HepG2 (cell line): ENCODE measurements at regions not wholly inside any gene's neighbourhood (a gene's known extent, or its start where the extent isn't known, plus 50 kb on each side); places are given as distances from the start of the nearest gene placed in this dataset.

Experiments used
- ATAC-seq: fragments of 200-7000 bp; cut with Tn5 transposase; 3 replicates; pipeline ENCODE4 v1.9.1; 2020; ENCODE audit warnings: mild to moderate bottlenecking, moderate library complexity
- BruUV-seq: library from RNA; stranded (reverse); fragments of 400-500 nt; replicated peaks from 2 replicates; lab custom pipeline; 2021; lab: Mats Ljungman, UMichigan
- CTCF ChIA-PET: fragments of 300-600 bp; formaldehyde crosslinking; extraction: SDS; loops from one replicate; lab custom pipeline; 2021; ENCODE audit warnings: low total read pairs, inconsistent platforms, low intra/inter-chr PET ratio; lab: Yijun Ruan, JAX
- POLR2A ChIA-PET: fragments of 350-600 bp; sonication (Branson Sonifier 250); formaldehyde crosslinking; loops from one replicate; lab custom pipeline; 2020; ENCODE audit warnings: antibody characterized with exemption, inconsistent platforms; lab: Yijun Ruan, JAX
- DNase-seq: peaks from one replicate; pipeline ENCODE4 v3.0.0-alpha.2; 2015; ENCODE audit warnings: low spot score
- FAIRE-seq: peaks from 3 replicates; lab custom pipeline; 2011; peaks lifted over from hg19 to GRCh38; lab: Jason Lieb, UNC
- H2AFZ ChIP-seq: one replicate; pipeline ENCODE4 v1.6.1; 2011; ENCODE audit warnings: low read length, inconsistent platforms
- H3K27ac ChIP-seq: fragments of 300-600 bp; 3 replicates; pipeline ENCODE4 v1.8.0; 2011; ENCODE audit warnings: mixed run types, mild to moderate bottlenecking, mixed read lengths, low read length, inconsistent platforms; ENCODE audit not compliant: insufficient read depth; ENCODE audit errors: extremely low read length
- H3K27me3 ChIP-seq, 2 experiments: fragments of 200-600 bp in 1 of 2; 2 replicates in 1 of 2; 3 replicates in 1 of 2; pipeline versions ENCODE4 v1.6.0 to v1.8.0; 2011; ENCODE audit warnings: low read length in 2 of 2, mild to moderate bottlenecking in 2 of 2, moderate library complexity in 2 of 2, inconsistent platforms in 1 of 2; ENCODE audit not compliant: insufficient read depth in 2 of 2, control insufficient read depth in 1 of 2
- H3K36me3 ChIP-seq, 2 experiments: fragments of 200-600 bp in 1 of 2; replicated peaks in 1 of 2; 2 replicates in 1 of 2; 3 replicates in 1 of 2; pipeline versions ENCODE4 v1.5.1 to v1.8.0; 2011; ENCODE audit warnings: low read length in 2 of 2, inconsistent platforms in 1 of 2; ENCODE audit not compliant: insufficient read depth in 2 of 2, control insufficient read depth in 1 of 2
- H3K4me1 ChIP-seq: 2 replicates; pipeline ENCODE4 v1.5.1; 2012; ENCODE audit warnings: low read length, inconsistent platforms; ENCODE audit not compliant: insufficient read depth
- H3K4me2 ChIP-seq: 2 replicates; pipeline ENCODE4 v1.6.0; 2011; ENCODE audit warnings: low read depth, low read length, inconsistent platforms
- H3K4me3 ChIP-seq, 3 experiments: fragments of 200-600 bp in 1 of 3; sonication (generic), shearing (Covaris generic) in 1 of 3; replicated peaks in 1 of 3; 2 replicates each; pipeline ENCODE4 v1.5.1; 2011 to 2016; ENCODE audit warnings: low read length in 3 of 3, inconsistent platforms in 2 of 3, low read depth in 2 of 3, mild to moderate bottlenecking in 2 of 3, control low read depth in 1 of 3, mixed read lengths in 1 of 3; ENCODE audit not compliant: insufficient read depth in 1 of 3
- H3K79me2 ChIP-seq: one replicate; pipeline ENCODE4 v1.6.1; 2011; ENCODE audit warnings: low read length, inconsistent platforms; ENCODE audit not compliant: insufficient read depth
- H3K9ac ChIP-seq: 2 replicates; pipeline ENCODE4 v1.6.0; 2011; ENCODE audit warnings: mild to moderate bottlenecking, low read depth, low read length, inconsistent platforms; ENCODE audit not compliant: insufficient read depth
- H3K9me3 ChIP-seq: 2 replicates; pipeline ENCODE4 v1.5.1; 2012; ENCODE audit warnings: mild to moderate bottlenecking, low read length
- H4K20me1 ChIP-seq: 2 replicates; pipeline ENCODE4 v1.6.0; 2011; ENCODE audit warnings: inconsistent platforms, mild to moderate bottlenecking, low read length, moderate library complexity; ENCODE audit not compliant: insufficient read depth
- CSRNP2 ChIP-seq: sonication (generic); formaldehyde crosslinking; conservative IDR thresholded peaks from 2 replicates; pipeline ENCODE4 v1.8.0; 2022; ENCODE audit warnings: low read depth, missing genetic modification reagents
- IKZF1 ChIP-seq: fragments of 450-650 bp; IDR thresholded peaks from 2 replicates; pipeline ENCODE4 v1.7.1; 2016
- NRL ChIP-seq: sonication (generic); formaldehyde crosslinking; IDR thresholded peaks from 2 replicates; pipeline ENCODE4 v1.5.0; 2020; ENCODE audit warnings: missing genetic modification reagents, mild to moderate bottlenecking, moderate library complexity, borderline replicate concordance
- PHF20 ChIP-seq: sonication (generic); formaldehyde crosslinking; IDR thresholded peaks from 2 replicates; pipeline ENCODE4 v1.5.0; 2020; ENCODE audit warnings: mild to moderate bottlenecking, missing genetic modification reagents
- PRDM15 ChIP-seq: sonication (generic); formaldehyde crosslinking; IDR thresholded peaks from 2 replicates; pipeline ENCODE4 v1.4.0; 2020; ENCODE audit warnings: missing genetic modification reagents
- SATB2 ChIP-seq: sonication (generic); formaldehyde crosslinking; IDR thresholded peaks from 2 replicates; pipeline ENCODE4 v1.5.0; 2020; ENCODE audit warnings: missing genetic modification reagents
- ZBTB21 ChIP-seq: sonication (generic); formaldehyde crosslinking; IDR thresholded peaks from 2 replicates; pipeline ENCODE4 v1.4.0; 2020; ENCODE audit warnings: missing genetic modification reagents
- ZEB1 ChIP-seq: IDR thresholded peaks from 2 replicates; pipeline ENCODE4 v1.6.1; 2012; ENCODE audit warnings: mild to moderate bottlenecking, low read depth, inconsistent platforms; ENCODE audit not compliant: insufficient replicate concordance
- ZFP91 ChIP-seq: sonication (generic); formaldehyde crosslinking; IDR thresholded peaks from 2 replicates; pipeline ENCODE4 v1.9.0; 2022; ENCODE audit warnings: missing genetic modification reagents, mild to moderate bottlenecking, borderline replicate concordance
- ZNF512 ChIP-seq: sonication (generic); formaldehyde crosslinking; IDR thresholded peaks from 2 replicates; pipeline ENCODE4 v1.4.0; 2020; ENCODE audit warnings: mild to moderate bottlenecking, missing genetic modification reagents
- ZNF639 ChIP-seq: conservative IDR thresholded peaks from 2 replicates; pipeline ENCODE4 v1.6.1; 2018; ENCODE audit warnings: missing genetic modification reagents
- WGBS: methylation state at CpG from one replicate; pipeline ENCODE4 v1.1.6; 2017; ENCODE audit warnings: low lambda C conversion rate; 5-methylcytosine and 5-hydroxymethylcytosine counted together
- in situ Hi-C: cut with HindIII; loops from 2 replicates; pipeline ENCODE4 v1.10.0; 2017; ENCODE audit warnings: low pct_unique_long_range_greater_than_20kb; ENCODE audit not compliant: extremely low pct_ligation_motif_present
- intact Hi-C: fragments of 100-400 bp; cut with micrococcal nuclease; formaldehyde crosslinking; loops from one replicate; pipeline ENCODE4 v1.10.0; 2022; ENCODE audit not compliant: unreplicated experiment

- FAIRE-seq = no peak
- POLR2A ChIA-PET = no interaction called here
- TF ChIP-seq ZNF639 (CRISPR knock-in tag) = no peak
- no peak for TF ChIP-seq IKZF1
- no peak for TF ChIP-seq ZBTB21 (CRISPR knock-in tag)
- TF ChIP-seq ZEB1 = no peak
- no peak for TF ChIP-seq PRDM15 (CRISPR knock-in tag)
- TF ChIP-seq ZNF512 (CRISPR knock-in tag) = no peak
- no peak for TF ChIP-seq SATB2 (CRISPR knock-in tag)
- no peak for TF ChIP-seq CSRNP2 (CRISPR knock-in tag)
- TF ChIP-seq NRL (CRISPR knock-in tag) = no peak
- TF ChIP-seq ZFP91 (CRISPR knock-in tag) = no peak
- no peak for TF ChIP-seq PHF20 (CRISPR knock-in tag)
- TF ChIP-seq, all 625 proteins: peak for 0
Measured at GRCh38 chr21:31517664-31518414, 141.7 kb upstream of the SOD1 start.

More at GRCh38 chr21:31517664-31518414, 141.7 kb upstream of the SOD1 start:
- H3K4me2 ChIP-seq = no peak overlapping the region
- no peak overlapping the region for H3K4me3 ChIP-seq
- no peak overlapping the region for H3K9ac ChIP-seq
- no peaks in the 10 kb centered on the region for H4K20me1 ChIP-seq
- WGBS = 42% methylated on average over 8 of the region's 8 CpGs
- no TSS peak for BruUV-seq
- in situ Hi-C loops (no loop called here), intact Hi-C loops (no loop called here)
- no peaks in the 10 kb centered on the region; a peak in 2 of 5 replicates for H3K27me3 ChIP-seq
- H3K27ac ChIP-seq = no peak overlapping the region
- H3K9me3 ChIP-seq = no peaks in the 10 kb centered on the region
- no peak overlapping the region for H2AFZ ChIP-seq
- no peaks in the 10 kb centered on the region for H3K36me3 ChIP-seq
- no peaks in the 10 kb centered on the region for H3K4me1 ChIP-seq
- CTCF ChIA-PET = no interaction called here
- no peaks in the 10 kb centered on the region for H3K79me2 ChIP-seq
- ATAC-seq = no peak
- DNase-seq = no peak
